ENCODE measurements at regions not wholly inside any gene's neighbourhood (a gene's known extent, or its start where the extent isn't known, plus 50 kb on each side); places are given as distances from the start of the nearest gene placed in this dataset.

DNA sequence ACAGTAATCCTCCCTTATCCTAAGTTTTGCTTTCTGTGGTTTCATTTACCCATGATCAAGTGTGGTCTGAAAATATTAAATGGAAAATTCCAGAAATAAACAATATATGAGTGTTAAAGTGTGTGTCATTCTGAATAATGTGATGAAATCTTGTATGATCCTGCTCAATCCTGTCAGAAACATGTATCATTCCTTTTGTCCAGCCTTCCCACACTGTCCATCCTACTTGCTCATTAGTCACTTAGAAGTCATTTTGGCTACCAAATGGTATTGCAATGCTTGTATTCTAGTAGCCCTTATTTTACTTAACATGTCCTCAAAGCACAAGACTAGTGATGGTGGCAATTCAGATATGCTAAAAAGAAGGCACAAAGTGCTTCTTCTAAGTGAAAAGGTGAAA is 1211.2 kb upstream of the SORCS1 start:
- CTCF ChIA-PET, result no interaction called here
- TF ChIP-seq MAFK (IDR thresholded peaks at IDR 0.05; ENCODE audit: low read depth, low read length) (no peak), MXI1 (IDR thresholded peaks at IDR 0.05; ENCODE audit: borderline replicate concordance, low read depth, low read length) (no peak), NFE2L2 (IDR thresholded peaks at IDR 0.05; ENCODE audit: low read depth, low read length) (no peak), RCOR1 (IDR thresholded peaks at IDR 0.05; ENCODE audit: insufficient replicate concordance, low read length) (no peak), FOS (IDR thresholded peaks at IDR 0.05; ENCODE audit: low read depth, low read length) (no peak), RAD21 (IDR thresholded peaks at IDR 0.05; ENCODE audit: low read length) (no peak), MAZ (IDR thresholded peaks at IDR 0.05; ENCODE audit: borderline replicate concordance, low read depth, low read length) (no peak), CEBPB (IDR thresholded peaks at IDR 0.05; ENCODE audit: low read depth, low read length) (no peak), CHD1 (IDR thresholded peaks at IDR 0.05; ENCODE audit: low read depth, low read length) (no peak)
- TF ChIP-seq, protein P1, sequence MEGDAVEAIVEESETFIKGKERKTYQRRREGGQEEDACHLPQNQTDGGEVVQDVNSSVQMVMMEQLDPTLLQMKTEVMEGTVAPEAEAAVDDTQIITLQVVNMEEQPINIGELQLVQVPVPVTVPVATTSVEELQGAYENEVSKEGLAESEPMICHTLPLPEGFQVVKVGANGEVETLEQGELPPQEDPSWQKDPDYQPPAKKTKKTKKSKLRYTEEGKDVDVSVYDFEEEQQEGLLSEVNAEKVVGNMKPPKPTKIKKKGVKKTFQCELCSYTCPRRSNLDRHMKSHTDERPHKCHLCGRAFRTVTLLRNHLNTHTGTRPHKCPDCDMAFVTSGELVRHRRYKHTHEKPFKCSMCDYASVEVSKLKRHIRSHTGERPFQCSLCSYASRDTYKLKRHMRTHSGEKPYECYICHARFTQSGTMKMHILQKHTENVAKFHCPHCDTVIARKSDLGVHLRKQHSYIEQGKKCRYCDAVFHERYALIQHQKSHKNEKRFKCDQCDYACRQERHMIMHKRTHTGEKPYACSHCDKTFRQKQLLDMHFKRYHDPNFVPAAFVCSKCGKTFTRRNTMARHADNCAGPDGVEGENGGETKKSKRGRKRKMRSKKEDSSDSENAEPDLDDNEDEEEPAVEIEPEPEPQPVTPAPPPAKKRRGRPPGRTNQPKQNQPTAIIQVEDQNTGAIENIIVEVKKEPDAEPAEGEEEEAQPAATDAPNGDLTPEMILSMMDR (conservative IDR thresholded peaks at IDR 0.05; ENCODE audit: low read depth, low read length), result no peak
- TF ChIP-seq, protein P2, sequence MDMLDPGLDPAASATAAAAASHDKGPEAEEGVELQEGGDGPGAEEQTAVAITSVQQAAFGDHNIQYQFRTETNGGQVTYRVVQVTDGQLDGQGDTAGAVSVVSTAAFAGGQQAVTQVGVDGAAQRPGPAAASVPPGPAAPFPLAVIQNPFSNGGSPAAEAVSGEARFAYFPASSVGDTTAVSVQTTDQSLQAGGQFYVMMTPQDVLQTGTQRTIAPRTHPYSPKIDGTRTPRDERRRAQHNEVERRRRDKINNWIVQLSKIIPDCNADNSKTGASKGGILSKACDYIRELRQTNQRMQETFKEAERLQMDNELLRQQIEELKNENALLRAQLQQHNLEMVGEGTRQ (IDR thresholded peaks at IDR 0.05; ENCODE audit: low read depth, low read length), result no peak
- Histone ChIP-seq H3K27ac (ENCODE audit: insufficient read depth, low read length) (no peak overlapping the region), H3K4me3 (ENCODE audit: insufficient read depth, low read depth, low read length) (no peak overlapping the region), H3K9ac (ENCODE audit: low read depth, low read length) (no peak overlapping the region), H2BK5ac (ENCODE audit: low read depth, low read length, poor library complexity, severe bottlenecking) (no peak overlapping the region), H3K14ac (replicated peaks; ENCODE audit: low read depth, low read length) (no peak overlapping the region), H2BK15ac (ENCODE audit: low read depth, low read length) (no peak overlapping the region), H3K36me3 (ENCODE audit: control insufficient read depth, insufficient read depth, low read length) (no peaks in the 10 kb centered on the region), H3K79me1 (ENCODE audit: low read depth in 1 of 2, low read length in 2 of 2) (no peaks in the 10 kb centered on the region), H4K91ac (ENCODE audit: insufficient read depth, low read depth, low read length) (no peak overlapping the region), H3K18ac (ENCODE audit: low read depth, low read length) (no peak overlapping the region), H4K5ac (ENCODE audit: low read depth, low read length) (no peak overlapping the region), H3K4me2 (ENCODE audit: low read depth, low read length) (no peak overlapping the region), H2AK5ac (ENCODE audit: low read depth, low read length) (no peak overlapping the region), H3K4me1 (ENCODE audit: control insufficient read depth, insufficient read depth, low read length) (no peaks in the 10 kb centered on the region), H2AFZ (replicated peaks; ENCODE audit: low read length, poor library complexity) (no peak overlapping the region), H3K23ac (ENCODE audit: low read depth, low read length) (no peak overlapping the region), H4K20me1 (ENCODE audit: insufficient read depth, low read length) (no peaks in the 10 kb centered on the region), H2BK20ac (ENCODE audit: low read depth, low read length) (no peak overlapping the region), H3K27me3 (ENCODE audit: control insufficient read depth, insufficient read depth, low read length) (no peaks in the 10 kb centered on the region), H3K9me3 (ENCODE audit: control insufficient read depth, insufficient read depth, low read length) (no peaks in the 10 kb centered on the region), H3K9me1 (ENCODE audit: insufficient read depth, low read length) (no peaks in the 10 kb centered on the region), H4K8ac (ENCODE audit: low read depth in 2 of 2, low read length in 2 of 2) (no peak overlapping the region), H3K4ac (ENCODE audit: low read depth, low read length) (no peak overlapping the region), H2AK9ac (replicated peaks; ENCODE audit: low read depth, low read length, poor library complexity) (no peak overlapping the region), H3K56ac (ENCODE audit: extremely low read depth, insufficient read depth, low read length) (no peak overlapping the region), H2BK120ac (ENCODE audit: low read depth, low read length) (no peak overlapping the region)
- no TSS peak for BruUV-seq (replicated peaks)
- in situ Hi-C loops (cut with MboI; ENCODE audit: low sequenced_read_pairs), result no loop called here
- intact Hi-C loops (cut with micrococcal nuclease), result no loop called here
- ATAC-seq (ENCODE audit: low read depth) (no peak), DNase-seq (no peak)
- POLR2A ChIA-PET (ENCODE audit: unreplicated experiment), result no interaction called here
- dilution Hi-C loops (cut with HindIII; ENCODE audit: low sequenced_read_pairs, unreplicated experiment), result no loop called here

Measured in IMR-90 (cell line).